Jurkat, Clone E6-1 (cell line): ENCODE measurements at regions not wholly inside any gene's neighbourhood (a gene's known extent, or its start where the extent isn't known, plus 50 kb on each side); places are given as distances from the start of the nearest gene placed in this dataset.
"Not testable (repeated sequence)": the region's sequence is repeated elsewhere in the genome, so short reads cannot be mapped to it uniquely, and the experiment has no call there.

Source experiments
- DNase-seq: peaks from one replicate; pipeline ENCODE4 v3.0.0-alpha.2; 2011; ENCODE audit warnings: low read depth, low spot score
- H3K4me3 ChIP-seq: 2 replicates; pipeline ENCODE4 v1.5.1; 2011; ENCODE audit warnings: mild to moderate bottlenecking, low read length, control low read depth, moderate library complexity

- not testable (repeated sequence) for DNase-seq, H3K4me3 ChIP-seq
These were observed 51.9 kb upstream of the MFGE8 start for GRCh38 chr15:88965097-88965496.

GRCh38 chr15:88970232-88970631 lies 57.1 kb upstream of the MFGE8 start:
- no peak overlapping the region for H3K4me3 ChIP-seq
- no peak for DNase-seq

- no peak for DNase-seq
- no peak overlapping the region for H3K4me3 ChIP-seq
These were observed 61.2 kb upstream of the MFGE8 start for GRCh38 chr15:88974392-88974791.

- H3K4me3 ChIP-seq = no peak overlapping the region
- no peak for DNase-seq
These were observed 62.7 kb upstream of the MFGE8 start for GRCh38 chr15:88975891-88976290.

GRCh38 chr15:88976656-88977055 lies 63.5 kb upstream of the MFGE8 start:
- H3K4me3 ChIP-seq = no peak overlapping the region
- DNase-seq = no peak

GRCh38 chr15:88979674-88980073 lies 66.5 kb upstream of the MFGE8 start:
- no peak for DNase-seq
- no peak overlapping the region for H3K4me3 ChIP-seq

- no peak overlapping the region for H3K4me3 ChIP-seq
- no peak for DNase-seq
These were observed 67.3 kb upstream of the MFGE8 start for GRCh38 chr15:88980498-88980897.

- DNase-seq = no peak
- no peak overlapping the region for H3K4me3 ChIP-seq
These were observed 68.4 kb upstream of the MFGE8 start for GRCh38 chr15:88981244-88982215.

- no peak overlapping the region for H3K4me3 ChIP-seq
- DNase-seq = no peak
These were observed 69.2 kb upstream of the MFGE8 start for GRCh38 chr15:88982304-88982945.

- no peak overlapping the region for H3K4me3 ChIP-seq
- no peak for DNase-seq
These were observed 69.8 kb upstream of the MFGE8 start for GRCh38 chr15:88982946-88983342.

GRCh38 chr15:88983861-88984429 lies 70.8 kb upstream of the MFGE8 start:
- no peak overlapping the region for H3K4me3 ChIP-seq
- no peak for DNase-seq

GRCh38 chr15:88985547-88986393 lies 72.6 kb upstream of the MFGE8 start:
- no peak for DNase-seq
- no peak overlapping the region for H3K4me3 ChIP-seq

- DNase-seq = no peak
- no peak overlapping the region for H3K4me3 ChIP-seq
These were observed 73.9 kb upstream of the MFGE8 start for GRCh38 chr15:88986949-88987590.

- no peak overlapping the region for H3K4me3 ChIP-seq
- peak; percentile 6 for DNase-seq
These were observed 74.4 kb upstream of the MFGE8 start for GRCh38 chr15:88987591-88987933.

- no peak overlapping the region for H3K4me3 ChIP-seq
These were observed 74.9 kb upstream of the MFGE8 start for GRCh38 chr15:88987934-88988671.

GRCh38 chr15:88989578-88989977 lies 76.4 kb upstream of the MFGE8 start:
- no peak overlapping the region for H3K4me3 ChIP-seq
- no peak for DNase-seq

More at GRCh38 chr15:88987934-88988671, 74.9 kb upstream of the MFGE8 start:
- no peak for DNase-seq

- H3K4me3 ChIP-seq = no peak overlapping the region
- no peak for DNase-seq
These were observed 77.1 kb upstream of the MFGE8 start for GRCh38 chr15:88990185-88990679.

- no peak overlapping the region for H3K4me3 ChIP-seq
- DNase-seq = no peak
These were observed 79.0 kb upstream of the MFGE8 start for GRCh38 chr15:88992216-88992615.
